ELR (cell line): ENCODE measurements at regions not wholly inside any gene's neighbourhood (a gene's known extent, or its start where the extent isn't known, plus 50 kb on each side); places are given as distances from the start of the nearest gene placed in this dataset.
"Not testable (repeated sequence)": the region's sequence is repeated elsewhere in the genome, so short reads cannot be mapped to it uniquely, and the experiment has no call there.

Experiments used
- DNase-seq: peaks from one replicate; pipeline ENCODE4 v3.0.0-alpha.2; 2015; ENCODE audit warnings: low read depth

DNA sequence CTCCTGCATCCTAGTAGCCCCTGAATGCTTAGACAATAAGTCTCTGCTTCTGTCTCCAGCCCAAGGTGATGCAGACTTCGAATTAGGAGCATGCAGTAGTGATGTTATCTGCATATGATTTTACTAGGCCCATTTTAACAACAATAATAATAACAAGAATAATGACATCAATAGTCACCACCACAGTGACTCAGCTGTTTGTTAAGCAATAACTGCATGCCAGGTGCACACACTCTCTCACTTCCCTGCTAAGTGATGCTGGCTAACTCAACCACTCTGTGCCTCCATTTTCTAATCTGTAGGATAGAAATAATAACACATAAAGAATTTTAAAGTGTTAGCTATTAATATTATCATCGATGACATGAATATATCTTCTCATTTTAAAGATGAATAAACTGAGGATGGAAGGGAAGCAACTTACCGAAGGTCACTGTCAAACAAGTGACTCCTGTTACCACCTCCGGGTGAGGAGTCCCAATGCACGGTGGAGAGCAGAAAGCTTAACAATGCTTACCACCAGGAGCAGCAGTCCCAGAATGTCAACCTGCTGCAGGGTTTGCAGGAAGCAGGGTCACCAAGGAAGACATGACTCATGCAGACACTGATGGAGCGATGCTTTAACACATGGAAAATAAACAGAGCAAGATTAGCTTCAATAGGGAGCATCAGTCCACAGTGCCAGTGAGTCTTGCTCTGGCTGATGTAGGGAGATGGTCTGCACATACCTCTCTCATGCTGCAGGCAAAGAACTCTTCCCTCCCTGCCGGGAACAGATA lies 290.2 kb downstream of the SPATA17 start:
- DNase-seq, result peak; percentile 39

DNA sequence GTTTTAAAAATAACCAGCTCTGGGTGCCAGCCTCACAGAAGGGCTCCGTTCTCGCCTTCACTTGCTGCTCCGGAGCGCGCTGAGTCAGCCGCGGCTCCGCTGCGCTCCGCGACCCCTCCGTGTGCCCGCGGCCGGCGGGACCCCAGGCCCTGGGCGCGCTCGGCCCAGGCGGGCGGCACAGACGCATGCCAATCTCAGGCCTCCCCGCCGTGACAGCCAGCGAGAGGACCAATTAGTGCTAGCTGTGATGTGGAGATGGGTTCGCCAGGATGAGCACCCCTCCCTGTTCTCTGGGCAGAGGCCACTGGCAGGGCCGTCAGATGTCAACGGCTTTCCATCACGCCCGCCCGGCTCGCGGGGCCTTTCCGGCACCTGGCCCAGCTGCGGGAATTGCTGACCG lies 293.8 kb downstream of the SPATA17 start:
- no peak for DNase-seq

DNA sequence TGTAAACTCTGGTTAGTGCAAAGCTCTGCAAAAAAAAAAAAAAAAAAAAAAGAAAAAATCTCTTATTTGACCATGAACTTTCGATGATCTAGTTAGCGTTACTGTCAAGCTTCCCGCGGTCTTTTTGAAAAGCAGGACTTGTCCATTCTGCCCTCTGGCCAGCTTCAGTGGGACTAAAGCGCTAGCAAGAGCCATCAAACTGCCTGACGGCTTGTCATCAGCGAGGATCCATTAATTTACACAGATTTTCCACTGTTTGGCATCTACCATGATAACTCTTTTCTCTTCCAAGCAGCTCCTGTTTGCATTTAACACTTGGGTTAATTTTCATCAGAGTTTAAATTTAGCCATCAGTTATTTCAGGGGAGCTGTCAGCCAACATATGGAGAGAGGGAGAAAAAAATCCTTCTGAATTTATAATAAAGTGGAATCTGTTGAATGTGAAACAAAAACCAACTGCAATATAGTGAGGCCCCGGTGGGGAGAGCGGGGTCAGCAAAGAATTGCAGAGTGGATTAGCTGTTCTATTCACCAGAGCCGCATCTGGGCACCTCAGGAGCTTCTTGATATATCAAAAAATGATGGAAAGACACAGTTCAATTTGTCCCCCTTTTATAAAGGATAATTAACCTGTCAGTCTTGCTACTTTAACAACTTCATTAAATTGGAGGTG lies 298.2 kb downstream of the SPATA17 start:
- DNase-seq, result no peak

DNA sequence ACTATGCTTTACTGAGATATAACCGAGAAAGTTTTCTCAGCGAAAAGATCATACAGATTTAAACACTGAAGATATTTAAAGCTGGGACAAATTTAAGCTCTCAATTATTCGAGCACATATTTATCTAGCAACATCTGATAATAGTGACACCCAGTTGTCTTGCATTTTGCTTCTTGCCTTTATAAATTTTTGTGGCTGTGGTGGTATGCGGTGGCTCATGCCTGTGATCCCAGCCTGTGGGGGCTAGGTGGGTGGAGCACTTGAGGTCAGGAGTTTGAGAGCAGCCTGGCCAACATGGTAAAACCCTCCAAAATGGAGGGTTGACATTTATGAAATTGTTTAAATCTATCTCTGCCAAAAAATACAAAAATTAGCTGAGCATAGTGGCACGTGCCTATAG lies 312.2 kb downstream of the SPATA17 start:
- no peak for DNase-seq

DNA sequence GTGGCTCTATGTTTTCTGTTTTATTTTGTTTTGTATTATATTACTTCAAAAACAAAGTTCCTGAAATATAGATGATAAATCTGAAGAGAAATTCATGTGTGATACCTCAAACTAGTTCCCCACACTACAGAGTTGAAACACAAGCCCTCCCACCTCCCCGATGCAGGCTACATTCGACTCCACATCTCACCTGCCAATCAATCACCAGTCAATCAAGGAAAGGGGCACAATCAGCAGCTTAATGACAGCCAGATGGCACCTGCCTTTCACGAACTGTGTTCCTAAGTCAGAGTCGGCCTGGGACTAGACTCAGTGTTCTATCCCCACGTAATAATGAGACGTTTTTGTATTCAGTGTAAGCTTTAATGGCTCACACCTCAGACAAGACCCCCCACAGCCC lies 313.4 kb downstream of the SPATA17 start:
- DNase-seq, result no peak

DNA sequence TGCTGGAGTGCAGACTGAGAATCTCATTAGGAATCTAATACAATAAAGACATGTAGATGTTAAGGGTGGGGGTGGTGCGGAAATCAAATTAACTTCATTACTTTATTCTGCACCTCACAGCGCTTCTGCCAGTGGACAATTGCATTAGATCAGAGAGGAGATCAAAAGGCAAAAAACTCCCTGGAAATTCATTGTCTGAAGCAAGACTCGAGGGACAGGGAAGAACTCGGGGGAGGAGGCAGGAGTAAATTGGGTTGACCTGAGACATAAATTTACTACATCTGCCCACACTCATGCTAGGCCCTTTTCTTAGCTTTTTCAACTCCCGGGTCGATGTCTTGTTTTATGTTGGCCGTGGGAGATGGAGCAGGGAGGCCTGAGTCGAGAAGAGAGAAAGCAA lies 315.4 kb downstream of the SPATA17 start:
- no peak for DNase-seq

DNA sequence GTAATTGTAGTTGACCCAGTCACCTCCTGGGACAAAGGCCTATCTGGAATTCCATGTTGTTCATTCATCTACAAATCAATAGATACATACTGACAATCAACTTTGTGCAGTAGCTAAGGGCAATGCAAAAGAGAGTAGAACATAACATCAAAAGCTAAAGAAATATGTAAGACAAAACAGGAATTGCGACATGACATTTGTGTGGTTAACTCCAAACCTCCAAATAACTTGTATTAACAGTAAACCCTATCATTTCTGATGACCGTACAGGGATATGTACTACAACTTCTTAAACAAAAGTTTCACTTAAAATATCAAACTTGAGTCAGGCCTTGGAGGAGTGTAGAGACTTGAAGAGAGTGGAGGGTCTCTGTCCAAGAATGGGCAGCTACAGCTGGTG lies 317.6 kb downstream of the SPATA17 start:
- peak; percentile 5 for DNase-seq

DNA sequence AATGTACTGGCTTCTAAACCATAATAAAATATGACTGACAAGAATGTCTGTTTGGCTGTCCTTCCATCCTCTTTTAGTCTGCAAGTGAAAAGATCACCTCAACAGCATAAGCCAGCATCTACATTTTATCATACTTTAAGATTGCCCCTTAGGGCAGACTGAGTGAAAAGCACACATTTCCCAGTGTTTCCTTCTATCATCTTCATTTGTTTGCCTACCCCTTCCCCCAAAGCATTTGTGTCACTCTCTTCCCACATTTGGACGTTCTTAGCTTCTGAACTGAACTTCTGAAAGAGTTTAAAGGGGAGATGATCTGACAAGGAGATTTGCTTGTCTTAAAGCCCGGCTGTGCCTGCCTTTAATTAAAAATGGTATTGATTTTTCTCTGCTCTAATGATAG lies 322.2 kb downstream of the SPATA17 start:
- DNase-seq, result no peak

DNA sequence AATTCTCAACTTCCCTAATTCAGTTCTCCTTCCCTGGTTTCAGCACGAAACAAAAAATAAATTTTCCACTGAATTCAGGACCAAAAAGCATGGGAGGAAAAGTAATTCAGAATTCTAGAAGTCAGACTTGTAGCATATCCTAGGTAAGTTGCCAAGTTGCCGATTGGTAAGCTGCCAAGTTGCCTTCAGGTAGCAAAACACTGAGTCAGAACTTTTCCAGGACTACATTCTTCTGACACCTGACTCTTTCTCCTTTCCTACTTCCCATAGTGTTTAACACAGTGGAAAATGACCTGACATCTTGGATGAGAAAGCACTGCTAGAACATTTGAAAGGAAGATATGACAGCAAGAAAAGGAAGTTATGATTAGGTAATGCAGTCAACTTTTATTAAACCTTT lies 322.8 kb downstream of the SPATA17 start:
- no peak for DNase-seq

DNA sequence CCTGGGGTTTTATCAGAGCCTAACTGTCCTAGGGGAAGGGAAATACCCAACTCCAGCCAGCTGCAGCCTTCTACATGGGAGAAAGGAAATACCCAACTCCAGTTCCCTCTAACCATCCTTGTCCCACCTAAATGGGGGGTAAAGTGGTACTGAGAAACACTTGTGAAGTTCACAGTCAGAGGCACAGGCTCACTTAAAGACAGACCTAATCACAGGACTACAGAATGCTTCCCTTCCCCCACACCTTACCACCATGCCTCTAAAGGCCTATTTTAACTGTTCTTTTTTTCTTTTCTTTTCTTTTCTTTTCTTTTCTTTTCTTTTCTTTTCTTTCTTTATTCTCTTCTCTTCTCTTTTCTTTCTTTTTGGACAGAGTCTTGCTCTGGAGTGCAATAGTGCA lies 324.6 kb downstream of the SPATA17 start:
- DNase-seq, result no peak

DNA sequence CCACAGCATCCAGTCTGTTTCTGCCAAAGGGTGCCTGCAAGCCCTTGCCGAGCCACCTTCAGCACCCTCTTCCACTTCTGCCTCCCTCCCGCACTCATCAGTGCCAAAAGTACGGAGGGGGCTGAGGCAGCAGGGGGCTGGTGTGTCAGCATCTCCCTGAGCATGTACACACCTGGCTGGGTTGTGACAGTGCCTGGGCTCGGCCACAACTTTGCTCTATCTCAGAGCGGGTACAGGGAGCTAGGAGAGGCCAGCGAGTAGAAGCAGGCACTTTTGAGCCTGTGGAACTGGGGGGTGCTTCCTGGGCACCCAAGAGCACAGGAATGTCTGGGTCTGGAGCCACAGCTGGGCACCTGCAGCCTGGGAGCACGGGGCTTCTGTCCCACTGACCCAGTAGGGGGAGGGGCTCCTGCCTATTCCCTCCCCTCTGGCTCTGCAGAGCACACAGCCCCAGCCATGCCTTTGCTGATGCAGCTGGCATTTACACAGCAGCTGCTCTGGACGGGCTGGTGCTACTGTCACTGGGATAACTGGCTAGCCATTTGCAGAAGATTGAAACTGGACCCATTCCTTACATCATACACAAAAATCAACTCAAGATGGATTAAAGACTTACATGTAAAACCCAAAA lies 319.8 kb upstream of the RRP15 start:
- no peak for DNase-seq

DNA sequence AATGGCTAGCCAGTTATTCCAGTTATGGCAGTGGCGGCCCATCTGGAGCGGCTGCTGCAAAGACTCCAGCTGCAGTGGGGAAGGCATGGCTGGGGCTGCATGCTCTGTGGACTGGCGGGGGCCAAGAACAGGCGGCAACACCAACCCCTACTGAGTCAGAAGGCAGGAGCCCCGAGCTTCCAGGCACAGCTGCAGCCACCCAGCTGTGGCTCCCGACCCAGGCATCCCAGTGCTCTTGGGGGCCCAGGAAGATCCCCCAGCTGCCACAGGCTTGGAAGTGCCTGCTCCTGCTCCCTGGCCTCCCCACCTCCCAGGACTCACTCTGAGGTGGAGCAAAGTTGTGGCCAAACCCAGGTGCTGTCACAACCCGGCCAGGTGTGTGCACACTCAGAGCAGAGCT lies 317.0 kb upstream of the RRP15 start:
- DNase-seq, result no peak

DNA sequence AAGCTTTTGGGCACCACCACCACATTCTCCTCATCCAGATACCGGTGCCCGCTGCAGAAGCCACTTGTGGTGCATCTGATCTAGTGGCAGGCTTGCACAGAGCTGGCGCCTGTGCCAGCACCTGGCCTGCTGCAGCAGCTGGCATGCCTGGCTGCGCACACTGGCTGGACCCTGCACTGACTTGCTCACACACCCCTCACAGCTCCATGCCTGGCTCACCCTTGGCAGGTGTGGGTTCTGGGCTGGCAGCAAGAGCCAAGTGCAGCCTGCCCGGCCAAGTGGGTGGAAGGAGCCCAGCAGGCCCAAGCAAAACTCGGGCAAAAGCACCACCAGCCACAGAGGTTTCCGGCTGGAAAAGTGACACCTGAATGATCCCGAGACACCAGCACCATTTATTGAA lies 315.7 kb upstream of the RRP15 start:
- DNase-seq, result no peak

DNA sequence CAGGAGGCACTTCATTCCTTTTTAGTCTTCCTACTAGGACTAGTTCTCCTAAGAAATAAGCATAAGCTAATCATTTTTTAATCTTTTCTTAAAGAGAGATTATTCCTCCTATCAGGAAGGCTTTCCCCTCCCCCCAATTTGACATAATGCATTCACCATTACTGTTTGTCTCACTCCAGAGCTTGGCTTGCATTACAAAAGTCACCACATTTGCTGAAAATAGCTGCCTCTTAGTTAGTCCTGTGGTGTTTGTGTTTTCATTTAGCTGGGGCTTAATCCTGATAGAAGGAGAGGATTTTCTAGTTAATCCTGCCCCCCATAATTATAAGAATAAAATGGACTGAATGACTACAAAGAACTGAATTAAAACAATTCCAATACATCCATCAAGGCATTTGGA lies 307.1 kb upstream of the RRP15 start:
- DNase-seq, result no peak

DNA sequence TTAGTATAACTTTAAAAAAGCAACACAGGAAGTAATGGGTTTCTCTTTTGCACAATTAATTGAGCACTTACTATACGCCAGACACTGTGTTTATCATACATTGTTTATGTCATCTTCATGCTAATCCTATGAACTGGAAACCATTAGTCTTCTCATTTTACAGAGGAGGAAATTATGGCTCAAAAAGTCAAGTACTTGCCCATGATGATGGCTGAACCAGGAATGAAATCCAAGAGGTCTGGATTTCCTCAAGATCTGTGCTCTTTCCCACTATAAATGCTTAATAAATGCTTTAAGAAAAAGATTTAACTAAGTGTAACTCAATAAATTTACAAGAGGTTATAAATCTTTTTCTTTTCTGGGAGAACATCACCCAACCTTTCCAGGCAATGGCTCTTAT lies 303.7 kb upstream of the RRP15 start:
- DNase-seq, result no peak

DNA sequence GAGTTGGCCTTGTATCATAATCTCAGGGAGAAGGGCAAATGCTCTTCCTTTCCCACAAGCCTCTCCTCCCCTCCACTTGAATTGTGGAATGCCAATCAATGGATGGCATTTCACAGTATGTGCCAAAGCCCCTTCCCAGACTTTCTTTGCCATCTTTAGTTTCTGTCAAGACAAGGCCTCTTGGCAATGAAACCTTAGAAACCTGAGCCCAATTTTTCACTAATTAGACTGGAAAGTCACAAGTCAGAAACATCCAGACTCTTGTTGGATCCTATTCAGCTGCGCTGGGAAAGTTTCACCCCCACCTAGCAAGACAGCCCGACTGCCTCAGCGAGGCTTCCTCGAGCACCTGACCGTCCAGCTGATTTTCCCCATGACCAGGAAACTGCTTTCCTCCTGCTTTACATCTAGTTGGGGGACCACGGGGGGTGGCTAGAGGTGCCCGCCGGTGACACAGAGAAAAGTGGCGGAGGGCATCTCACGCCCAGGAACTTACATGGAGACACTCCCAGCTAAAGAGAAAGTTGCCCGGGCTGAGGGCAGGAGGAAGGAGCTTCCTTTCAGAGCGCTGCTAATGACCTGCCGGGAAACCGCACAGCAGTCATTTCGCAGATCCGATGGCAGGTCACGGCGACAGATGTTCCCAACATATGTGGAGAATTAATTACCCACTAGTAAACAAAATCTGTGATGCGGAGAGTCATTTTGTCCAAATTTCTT lies 302.6 kb upstream of the RRP15 start:
- no peak for DNase-seq

DNA sequence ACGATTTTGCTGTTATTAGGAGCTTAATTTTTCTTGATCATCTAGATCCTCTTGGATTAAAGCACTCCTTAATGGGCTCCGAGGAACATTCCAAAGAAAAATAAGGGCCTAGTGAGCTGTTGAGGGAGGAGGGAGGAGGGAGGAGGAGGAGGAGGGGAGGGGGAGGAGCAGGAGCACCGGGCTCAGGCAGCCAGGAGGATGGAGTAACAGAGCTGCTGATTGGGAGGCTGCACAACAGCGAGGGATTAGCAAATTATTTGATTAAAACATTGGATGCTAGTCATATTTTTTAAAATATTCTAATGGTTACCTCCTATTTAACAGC lies 302.1 kb upstream of the RRP15 start:
- DNase-seq, result no peak

DNA sequence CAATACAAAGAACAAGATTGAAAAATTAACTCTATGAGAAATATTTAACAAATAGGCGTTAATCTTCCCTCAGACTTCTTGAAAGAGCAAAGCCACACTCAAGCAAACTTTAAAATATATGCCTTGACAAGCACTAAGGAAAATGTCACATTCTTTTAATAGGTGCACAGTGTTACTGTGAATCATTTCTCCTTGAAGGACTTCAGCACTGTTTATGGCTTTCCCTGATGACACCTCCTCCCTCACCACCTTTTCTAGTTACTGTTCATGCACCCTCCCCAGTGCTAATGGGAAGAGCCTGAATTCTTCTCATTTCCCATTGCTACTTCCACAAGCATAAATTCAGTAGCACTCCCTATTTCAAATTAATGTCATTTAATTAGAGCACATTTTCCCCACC lies 299.5 kb upstream of the RRP15 start:
- DNase-seq, result no peak

DNA sequence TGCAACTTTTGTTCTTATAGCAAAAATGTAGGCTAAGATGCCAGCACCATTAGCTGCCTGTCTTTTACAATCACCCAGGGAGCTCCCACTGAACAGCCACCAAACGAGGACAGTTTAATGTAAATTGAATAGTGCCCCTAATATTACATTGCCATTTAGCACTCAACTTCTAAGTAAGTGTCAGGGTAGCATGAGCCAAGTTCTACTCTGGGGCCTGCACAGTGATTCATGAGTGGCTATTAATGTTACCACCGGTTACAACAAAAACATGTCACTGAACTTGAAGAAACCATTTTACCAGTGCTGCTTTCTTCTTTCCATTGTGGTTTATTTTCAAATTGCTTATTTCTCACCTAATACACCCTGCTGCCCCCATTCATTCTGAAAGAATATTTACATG lies 295.6 kb upstream of the RRP15 start:
- DNase-seq, result no peak

DNA sequence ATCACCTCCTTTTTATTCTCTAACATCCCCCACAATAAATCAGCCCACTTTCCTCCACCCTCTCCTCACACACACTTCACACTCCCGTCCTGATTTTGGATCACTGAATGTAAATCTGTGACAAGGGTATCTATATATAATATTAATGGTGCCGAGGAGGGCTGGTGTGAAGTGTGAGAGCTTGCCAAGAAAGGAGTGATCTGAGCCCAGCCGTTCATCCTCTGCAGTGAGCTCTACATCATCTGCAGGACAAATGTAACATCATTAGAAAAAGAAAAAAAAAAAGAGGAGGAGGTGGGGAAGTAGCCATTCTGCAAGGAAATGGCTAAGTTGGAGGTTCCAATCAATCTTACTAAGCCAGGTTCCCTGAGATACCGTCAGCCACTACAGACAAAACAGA lies 291.7 kb upstream of the RRP15 start:
- no peak for DNase-seq

DNA sequence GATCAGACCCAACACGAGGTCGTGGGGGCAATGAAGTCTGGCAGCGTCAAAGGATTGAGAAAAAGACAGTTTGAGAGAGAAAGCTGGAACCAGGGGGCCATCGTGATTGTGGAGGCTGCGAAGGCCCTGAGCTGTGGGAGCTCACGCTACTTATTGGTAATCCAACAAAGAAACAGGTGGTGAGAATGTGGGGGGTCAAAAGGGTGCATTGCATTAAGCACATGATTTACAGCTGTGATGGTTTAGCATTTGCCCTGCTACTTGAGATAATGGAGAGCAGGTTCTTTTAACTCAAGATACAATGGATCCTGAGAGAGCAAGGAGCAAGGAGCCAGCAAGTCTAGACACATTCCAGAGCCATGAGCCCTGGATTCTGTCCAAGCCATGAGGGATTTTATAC lies 276.8 kb upstream of the RRP15 start:
- not testable (repeated sequence) for DNase-seq

DNA sequence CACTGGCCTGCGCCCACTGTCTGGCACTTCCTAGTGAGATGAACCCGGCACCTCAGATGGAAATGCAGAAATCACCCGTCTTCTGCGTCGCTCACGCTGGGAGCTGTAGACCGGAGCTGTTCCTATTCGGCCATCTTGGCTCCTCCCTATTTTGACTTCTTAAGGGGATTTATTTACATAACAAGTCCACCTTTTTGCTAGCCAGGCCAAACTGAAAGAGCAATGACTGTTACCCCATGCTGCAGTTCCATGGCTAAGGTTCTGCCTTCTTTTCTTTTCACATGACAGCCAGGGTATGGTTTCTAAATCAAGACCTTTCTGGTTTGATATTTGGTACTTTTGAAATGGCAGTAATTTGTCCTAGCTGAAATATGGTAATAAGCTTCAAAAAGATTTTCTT lies 270.0 kb upstream of the RRP15 start:
- DNase-seq, result not testable (repeated sequence)

DNA sequence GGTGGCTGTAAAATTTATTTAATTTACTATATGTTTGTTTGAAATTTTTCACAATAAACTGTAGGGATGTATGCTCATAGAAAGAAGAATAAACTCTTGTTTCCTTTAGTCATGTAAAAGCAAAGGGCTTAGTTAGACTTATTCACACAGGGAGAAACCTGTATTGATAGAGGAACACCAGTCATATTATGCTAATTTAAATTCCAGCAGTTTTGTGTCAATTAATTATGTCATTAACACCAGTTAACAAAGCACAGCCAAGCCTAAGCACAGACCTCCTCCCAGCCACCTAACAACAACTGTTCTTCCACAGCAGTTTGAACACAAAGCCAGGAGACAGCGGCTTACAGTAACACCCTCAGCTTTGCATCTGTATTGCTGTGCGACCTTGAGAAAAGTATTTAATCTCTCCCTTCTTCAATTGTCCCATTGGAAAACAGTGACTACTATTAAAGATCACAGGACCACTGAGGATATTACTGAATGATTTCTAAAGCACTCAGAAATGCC lies 260.8 kb upstream of the RRP15 start:
- DNase-seq, result no peak
